ENCODE measurements at regions not wholly inside any gene's neighbourhood (a gene's known extent, or its start where the extent isn't known, plus 50 kb on each side); places are given as distances from the start of the nearest gene placed in this dataset.

DNA sequence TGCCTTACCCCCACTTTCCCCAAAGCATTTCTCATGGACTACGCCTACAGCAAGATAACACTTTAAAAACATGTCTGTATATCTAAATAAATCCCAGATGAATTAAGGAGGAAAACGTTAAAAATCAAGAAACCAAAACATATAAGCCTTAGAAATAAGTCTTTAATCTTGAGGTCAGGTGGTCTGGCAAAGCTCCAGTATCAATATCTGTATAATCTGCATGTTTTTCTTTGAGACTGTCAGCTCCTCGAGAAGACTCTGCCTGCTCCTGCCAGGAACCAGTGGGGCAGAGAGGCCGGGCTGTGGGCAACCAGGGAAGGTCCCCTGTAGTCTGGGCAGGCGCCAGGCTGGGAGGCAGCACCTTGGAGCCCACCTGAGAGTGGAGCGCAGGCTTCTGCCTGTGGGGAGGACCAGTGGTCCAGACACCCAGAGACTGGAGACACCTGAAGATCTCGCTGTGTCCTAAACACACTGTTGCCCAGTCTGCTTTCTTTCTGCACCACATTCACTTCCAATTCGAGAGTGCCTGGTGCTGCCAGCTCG, 291.0 kb upstream of the SOX11 start:
- Histone ChIP-seq H3K4me1 (no peaks in the 10 kb centered on the region), H3K4me3 (ENCODE audit: low read depth, low read length) (no peak overlapping the region), H3K27me3 (replicated peaks; ENCODE audit: control insufficient read depth, insufficient read depth, low read length) (no peaks in the 10 kb centered on the region), H3K36me3 (ENCODE audit: control insufficient read depth, insufficient read depth, low read length) (no peaks in the 10 kb centered on the region), H3K9me3 (no peaks in the 10 kb centered on the region)
- DNase-seq, result no peak
- Mint-ChIP-seq H3K36me3 (ENCODE audit: insufficient read depth, unreplicated experiment) (no peaks in the 10 kb centered on the region), H3K27me3 (ENCODE audit: insufficient read depth, unreplicated experiment) (no peaks in the 10 kb centered on the region), H3K4me3 (ENCODE audit: unreplicated experiment) (no peak overlapping the region), H3K27ac (ENCODE audit: unreplicated experiment) (no peak overlapping the region), H3K9me3 (ENCODE audit: unreplicated experiment) (no peaks in the 10 kb centered on the region), H3K4me1 (ENCODE audit: low read depth, unreplicated experiment) (no peaks in the 10 kb centered on the region)
- intact Hi-C loops (cut with micrococcal nuclease; ENCODE audit: unreplicated experiment), result no loop called here
- ChIA-PET POLR2A (no interaction called here), CTCF (no interaction called here)
- TF ChIP-seq CTCF (IDR thresholded peaks at IDR 0.05; ENCODE audit: insufficient read depth in 1 of 2, low read depth in 1 of 2, low read length in 1 of 2, severe bottlenecking in 1 of 2, unreplicated experiment in 1 of 2), result no peak
- BruUV-seq (replicated peaks), result no TSS peak

- no peaks in the 10 kb centered on the region for H3K9me3 Mint-ChIP-seq (ENCODE audit: unreplicated experiment)
- Histone ChIP-seq H3K9me3 (no peaks in the 10 kb centered on the region), H3K27me3 (replicated peaks; ENCODE audit: control insufficient read depth, insufficient read depth, low read length) (no peaks in the 10 kb centered on the region), H3K36me3 (ENCODE audit: control insufficient read depth, insufficient read depth, low read length) (no peaks in the 10 kb centered on the region), H3K4me1 (no peaks in the 10 kb centered on the region), H3K4me3 (ENCODE audit: low read depth, low read length) (no peak overlapping the region)
- DNase-seq, result no peak
- BruUV-seq (replicated peaks), result no TSS peak
- H3K27ac Mint-ChIP-seq (ENCODE audit: unreplicated experiment), result no peak overlapping the region
- no peaks in the 10 kb centered on the region for H3K36me3 Mint-ChIP-seq (ENCODE audit: insufficient read depth, unreplicated experiment)
- no peaks in the 10 kb centered on the region for H3K4me1 Mint-ChIP-seq (ENCODE audit: low read depth, unreplicated experiment)
- POLR2A ChIA-PET, result no interaction called here
- CTCF ChIA-PET, result no interaction called here
- no peaks in the 10 kb centered on the region for H3K27me3 Mint-ChIP-seq (ENCODE audit: insufficient read depth, unreplicated experiment)
- intact Hi-C loops (cut with micrococcal nuclease; ENCODE audit: unreplicated experiment), result no loop called here
- no peak overlapping the region for H3K4me3 Mint-ChIP-seq (ENCODE audit: unreplicated experiment)
- no peak for TF ChIP-seq CTCF (IDR thresholded peaks at IDR 0.05; ENCODE audit: insufficient read depth in 1 of 2, low read depth in 1 of 2, low read length in 1 of 2, severe bottlenecking in 1 of 2, unreplicated experiment in 1 of 2)
Observed at GRCh38 chr2:5403392-5403791, 288.8 kb upstream of the SOX11 start.

GRCh38 chr2:5409898-5410381, 282.2 kb upstream of the SOX11 start:
- no peak overlapping the region for H3K4me3 Mint-ChIP-seq (ENCODE audit: unreplicated experiment)
- no peaks in the 10 kb centered on the region for H3K36me3 ChIP-seq (ENCODE audit: control insufficient read depth, insufficient read depth, low read length)

More at GRCh38 chr2:5409898-5410381, 282.2 kb upstream of the SOX11 start:
- Histone ChIP-seq H3K9me3 (no peaks in the 10 kb centered on the region; the same call in 1 of the 2 replicates), H3K4me3 (ENCODE audit: low read depth, low read length) (no peak overlapping the region), H3K4me1 (no peaks in the 10 kb centered on the region), H3K27me3 (replicated peaks; ENCODE audit: control insufficient read depth, insufficient read depth, low read length) (no peaks in the 10 kb centered on the region)
- CTCF ChIA-PET, result no interaction called here
- intact Hi-C loops (cut with micrococcal nuclease; ENCODE audit: unreplicated experiment), result no loop called here
- no TSS peak for BruUV-seq (replicated peaks)
- Mint-ChIP-seq H3K27me3 (ENCODE audit: insufficient read depth, unreplicated experiment) (no peaks in the 10 kb centered on the region), H3K4me1 (ENCODE audit: low read depth, unreplicated experiment) (no peaks in the 10 kb centered on the region), H3K36me3 (ENCODE audit: insufficient read depth, unreplicated experiment) (no peaks in the 10 kb centered on the region), H3K9me3 (ENCODE audit: unreplicated experiment) (no peaks in the 10 kb centered on the region), H3K27ac (ENCODE audit: unreplicated experiment) (no peak overlapping the region)
- POLR2A ChIA-PET, result no interaction called here
- no peak for DNase-seq
- TF ChIP-seq CTCF (IDR thresholded peaks at IDR 0.05; ENCODE audit: insufficient read depth in 1 of 2, low read depth in 1 of 2, low read length in 1 of 2, severe bottlenecking in 1 of 2, unreplicated experiment in 1 of 2), result no peak

Data from Caco-2 (cell line).